Breast epithelium (tissue), 3 donors: ENCODE measurements at regions not wholly inside any gene's neighbourhood (a gene's known extent, or its start where the extent isn't known, plus 50 kb on each side); places are given as distances from the start of the nearest gene placed in this dataset.

ENCODE experiments used
- POLR2A ChIP-seq: fragments of 450-650 bp; IDR thresholded peaks from one replicate; pipeline ENCODE4 v1.6.1; 2016; ENCODE audit warnings: antibody characterized with exemption, mild to moderate bottlenecking, moderate library complexity
- TF ChIP-seq, protein P1 (sequence below), 3 donors: fragments of 450-650 bp; IDR thresholded peaks; one replicate each; pipeline ENCODE4 v1.5.1; 2016 to 2017; ENCODE audit warnings: antibody characterized with exemption in 3 of 3, mild to moderate bottlenecking in 3 of 3, moderate library complexity in 3 of 3

GRCh38 chr3:81434161-81434560 lies 327.3 kb downstream of the GBE1 start:
- TF ChIP-seq, protein P1, sequence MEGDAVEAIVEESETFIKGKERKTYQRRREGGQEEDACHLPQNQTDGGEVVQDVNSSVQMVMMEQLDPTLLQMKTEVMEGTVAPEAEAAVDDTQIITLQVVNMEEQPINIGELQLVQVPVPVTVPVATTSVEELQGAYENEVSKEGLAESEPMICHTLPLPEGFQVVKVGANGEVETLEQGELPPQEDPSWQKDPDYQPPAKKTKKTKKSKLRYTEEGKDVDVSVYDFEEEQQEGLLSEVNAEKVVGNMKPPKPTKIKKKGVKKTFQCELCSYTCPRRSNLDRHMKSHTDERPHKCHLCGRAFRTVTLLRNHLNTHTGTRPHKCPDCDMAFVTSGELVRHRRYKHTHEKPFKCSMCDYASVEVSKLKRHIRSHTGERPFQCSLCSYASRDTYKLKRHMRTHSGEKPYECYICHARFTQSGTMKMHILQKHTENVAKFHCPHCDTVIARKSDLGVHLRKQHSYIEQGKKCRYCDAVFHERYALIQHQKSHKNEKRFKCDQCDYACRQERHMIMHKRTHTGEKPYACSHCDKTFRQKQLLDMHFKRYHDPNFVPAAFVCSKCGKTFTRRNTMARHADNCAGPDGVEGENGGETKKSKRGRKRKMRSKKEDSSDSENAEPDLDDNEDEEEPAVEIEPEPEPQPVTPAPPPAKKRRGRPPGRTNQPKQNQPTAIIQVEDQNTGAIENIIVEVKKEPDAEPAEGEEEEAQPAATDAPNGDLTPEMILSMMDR (IDR thresholded peaks at IDR 0.05) = no peak
- TF ChIP-seq POLR2A = no peak
